A549 (cell line): ENCODE measurements at regions not wholly inside any gene's neighbourhood (a gene's known extent, or its start where the extent isn't known, plus 50 kb on each side); places are given as distances from the start of the nearest gene placed in this dataset.

Experiments
- ATAC-seq, 2 experiments: fragments of 200-7000 bp in 1 of 2; fragments of >200 bp in 1 of 2; cut with Nextera tagmentation in 1 of 2; cut with Tn5 transposase in 1 of 2; 3 replicates each; pipeline versions ENCODE4 v1.8.0 to v1.9.1; 2018 to 2020; ENCODE audit warnings: mild to moderate bottlenecking in 1 of 2, moderate library complexity in 1 of 2
- CTCF ChIA-PET: fragments of 300-600 bp; sonication (Branson Sonifier 250); formaldehyde crosslinking; extraction: SDS; loops from one replicate; lab custom pipeline; 2021; ENCODE audit warnings: antibody characterized with exemption, inconsistent platforms; lab: Yijun Ruan, JAX
- POLR2A ChIA-PET: fragments of 350-600 bp; formaldehyde crosslinking; extraction: SDS; loops from one replicate; lab custom pipeline; 2021; ENCODE audit warnings: antibody characterized with exemption, inconsistent platforms; lab: Yijun Ruan, JAX
- DNase-seq, 2 experiments: peaks; one replicate each; pipeline versions ENCODE4 v3.0.0 to v3.0.0-alpha.2; 2011 to 2016; ENCODE audit warnings: low read depth in 1 of 2, low spot score in 1 of 2
- FAIRE-seq: peaks from 2 replicates; lab custom pipeline; 2011; peaks lifted over from hg19 to GRCh38; lab: Jason Lieb, UNC
- H3K27ac ChIP-seq, 2 experiments: fragments of >200 bp; sonication (Bioruptor Twin); formaldehyde crosslinking; 3 replicates each; pipeline ENCODE4 v1.5.1; 2016 to 2017
- H3K4me1 ChIP-seq: fragments of >200 bp; sonication (Bioruptor Twin); formaldehyde crosslinking; 3 replicates; pipeline ENCODE4 v1.6.1; 2016
- H3K4me2 ChIP-seq: fragments of >200 bp; sonication (Bioruptor Twin); formaldehyde crosslinking; 3 replicates; pipeline ENCODE4 v1.6.1; 2016
- H3K4me3 ChIP-seq: fragments of >200 bp; sonication (Bioruptor Twin); formaldehyde crosslinking; 3 replicates; pipeline ENCODE4 v1.5.1; 2016
- H3K9me3 ChIP-seq: fragments of >200 bp; sonication (Bioruptor Twin); formaldehyde crosslinking; 3 replicates; pipeline ENCODE4 v1.6.1; 2016
- BHLHE40 ChIP-seq: IDR thresholded peaks from 2 replicates; pipeline ENCODE4 v1.6.1; 2012; ENCODE audit warnings: low read depth, low read length, inconsistent platforms
- CEBPB ChIP-seq, 2 experiments: fragments of >200 bp in 1 of 2; sonication (Bioruptor Twin) in 1 of 2; formaldehyde crosslinking in 1 of 2; IDR thresholded peaks; 2 replicates each; pipeline ENCODE4 v1.6.1; 2012 to 2016
- EHMT2 ChIP-seq: fragments of 200-600 bp; sonication (generic); IDR thresholded peaks from 2 replicates; pipeline ENCODE4 v1.6.1; 2016; ENCODE audit warnings: antibody characterized with exemption, low read depth, mild to moderate bottlenecking, moderate library complexity
- EP300 ChIP-seq, 2 experiments: fragments of >200 bp; sonication (Bioruptor Twin); formaldehyde crosslinking; IDR thresholded peaks; 2 replicates in 1 of 2; 3 replicates in 1 of 2; pipeline ENCODE4 v1.6.1; 2016 to 2017
- FOSL2 ChIP-seq, 2 experiments: fragments of 450-650 bp in 1 of 2; fragments of >200 bp in 1 of 2; sonication (Bioruptor Twin) in 1 of 2; formaldehyde crosslinking; IDR thresholded peaks; 2 replicates each; pipeline versions ENCODE4 v1.5.0 to v1.6.1; 2016 to 2020; ENCODE audit warnings: mild to moderate bottlenecking in 1 of 2, moderate library complexity in 1 of 2
- HEYL ChIP-seq: fragments of 250-450 bp; sonication (Bioruptor Pico); IDR thresholded peaks from 2 replicates; pipeline ENCODE4 v1.8.0; 2021; ENCODE audit warnings: mild to moderate bottlenecking, moderate library complexity
- HOXA7 ChIP-seq: fragments of 250-450 bp; sonication (Bioruptor Pico); IDR thresholded peaks from 2 replicates; pipeline ENCODE4 v1.5.0; 2020; ENCODE audit warnings: mild to moderate bottlenecking, moderate library complexity
- HOXB13 ChIP-seq: fragments of 250-450 bp; sonication (Bioruptor Pico); IDR thresholded peaks from 2 replicates; pipeline ENCODE4 v1.5.0; 2020; ENCODE audit warnings: low read depth, mild to moderate bottlenecking, moderate library complexity
- JUN ChIP-seq, 2 experiments: fragments of >200 bp; sonication (Bioruptor Twin); formaldehyde crosslinking; IDR thresholded peaks; 2 replicates in 1 of 2; 3 replicates in 1 of 2; pipeline ENCODE4 v1.6.1; 2016 to 2017
- JUNB ChIP-seq: fragments of >200 bp; sonication (Bioruptor Twin); formaldehyde crosslinking; IDR thresholded peaks from 2 replicates; pipeline ENCODE4 v1.6.1; 2016
- MAFK ChIP-seq: fragments of 450-650 bp; IDR thresholded peaks from 2 replicates; pipeline ENCODE4 v1.6.1; 2014; ENCODE audit not compliant: partially characterized antibody
- NPAS2 ChIP-seq: fragments of 250-450 bp; sonication (Bioruptor Pico); IDR thresholded peaks from 2 replicates; pipeline ENCODE4 v1.8.0; 2022; ENCODE audit warnings: mild to moderate bottlenecking, moderate library complexity, borderline replicate concordance
- NR3C1 ChIP-seq: fragments of >200 bp; sonication (Bioruptor Twin); formaldehyde crosslinking; IDR thresholded peaks from 3 replicates; pipeline ENCODE4 v1.6.1; 2017
- POLR2A ChIP-seq: IDR thresholded peaks from 2 replicates; pipeline ENCODE4 v1.6.1; 2012; ENCODE audit warnings: mild to moderate bottlenecking, low read length
- POLR2AphosphoS2 ChIP-seq: conservative IDR thresholded peaks from 2 replicates; pipeline ENCODE4 v1.6.1; 2012; ENCODE audit warnings: low read length, improper control_type of control experiment, inconsistent platforms
- RAD21 ChIP-seq, 2 experiments: fragments of >200 bp in 1 of 2; sonication (Bioruptor Twin) in 1 of 2; formaldehyde crosslinking in 1 of 2; IDR thresholded peaks in 1 of 2; conservative IDR thresholded peaks in 1 of 2; 2 replicates in 1 of 2; 3 replicates in 1 of 2; pipeline ENCODE4 v1.6.1; 2012 to 2018; ENCODE audit warnings: inconsistent platforms in 1 of 2
- RFX5 ChIP-seq: fragments of 450-650 bp; IDR thresholded peaks from 2 replicates; pipeline ENCODE4 v1.7.1; 2014; ENCODE audit warnings: antibody characterized with exemption, mild to moderate bottlenecking, moderate library complexity
- ZSCAN20 ChIP-seq: fragments of 250-450 bp; sonication (Bioruptor Pico); IDR thresholded peaks from 2 replicates; pipeline ENCODE4 v1.8.0; 2022; ENCODE audit warnings: mild to moderate bottlenecking, moderate library complexity
- WGBS: methylation state at CpG from one replicate; pipeline ENCODE4 v1.1.6; 2017; ENCODE audit errors: missing lambda C conversion rate; 5-methylcytosine and 5-hydroxymethylcytosine counted together
- TF ChIP-seq, protein P1 (sequence below): fragments of 200-600 bp; sonication (generic); IDR thresholded peaks from 2 replicates; pipeline ENCODE4 v1.6.1; 2016; ENCODE audit warnings: antibody characterized with exemption, mild to moderate bottlenecking, moderate library complexity
- TF ChIP-seq, protein P2 (sequence below): fragments of 450-650 bp; IDR thresholded peaks from 2 replicates; pipeline ENCODE4 v1.6.1; 2014; ENCODE audit warnings: antibody characterized with exemption

DNA sequence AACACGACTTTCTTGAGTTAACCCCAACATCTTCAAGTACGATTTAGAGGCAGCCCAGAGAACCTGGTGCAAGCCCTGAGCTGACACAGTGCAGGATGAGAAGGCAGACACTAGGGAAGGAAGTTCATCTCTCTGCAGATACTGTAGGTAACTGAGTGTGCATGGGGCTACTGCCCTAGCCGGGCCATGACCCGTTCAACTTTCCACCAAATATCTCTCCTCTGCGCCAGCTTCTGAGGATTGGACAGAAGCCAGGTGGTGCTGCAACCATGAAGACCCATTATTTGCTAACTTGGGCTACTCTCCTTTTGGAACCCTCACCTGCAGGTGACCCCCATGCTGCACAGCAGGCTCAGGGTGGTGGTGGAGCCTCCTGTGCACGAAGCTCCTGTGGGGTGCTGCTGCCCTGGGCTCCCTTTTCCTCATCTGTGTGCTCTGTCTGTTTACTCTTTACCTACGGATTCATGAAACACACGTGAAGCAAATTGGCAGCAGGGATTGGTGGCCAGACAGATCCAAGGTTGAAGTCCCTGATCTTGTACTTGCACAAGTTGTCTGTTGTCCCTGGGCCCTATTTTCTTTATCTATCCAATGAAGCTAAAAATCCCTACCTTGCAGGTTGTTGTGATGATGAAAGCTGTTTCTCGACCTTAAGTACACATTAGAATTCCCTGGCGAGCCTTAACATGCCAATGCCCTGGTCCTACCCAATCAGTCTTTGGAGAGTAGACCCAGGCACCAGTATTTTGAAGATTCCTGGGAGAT, 227.8 kb downstream of the LACC1 start:
- Histone ChIP-seq H3K9me3 (peaks cover 4% of the 10 kb centered on the region; the same call in 1 of the 3 replicates), H3K27ac (peak overlapping the region; percentile 67 to 75), H3K4me1 (peaks cover 51% of the 10 kb centered on the region), H3K4me3 (no peak overlapping the region), H3K4me2 (peak overlapping the region; percentile 37)
- no peak for DNase-seq
- FAIRE-seq = no peak
- CTCF ChIA-PET = no interaction called here
- POLR2A ChIA-PET = no interaction called here
- 64% methylated on average over 9 of the region's 10 CpGs for WGBS
- ATAC-seq = peak in 1 of 2 experiments; percentile 35; a peak in 2 of 6 replicates
- TF ChIP-seq EHMT2 = no peak
- TF ChIP-seq MAFK = no peak
- no peak for TF ChIP-seq RFX5
- no peak for TF ChIP-seq NR3C1
- no peak for TF ChIP-seq HOXB13 (CRISPR knock-in tag)

DNA sequence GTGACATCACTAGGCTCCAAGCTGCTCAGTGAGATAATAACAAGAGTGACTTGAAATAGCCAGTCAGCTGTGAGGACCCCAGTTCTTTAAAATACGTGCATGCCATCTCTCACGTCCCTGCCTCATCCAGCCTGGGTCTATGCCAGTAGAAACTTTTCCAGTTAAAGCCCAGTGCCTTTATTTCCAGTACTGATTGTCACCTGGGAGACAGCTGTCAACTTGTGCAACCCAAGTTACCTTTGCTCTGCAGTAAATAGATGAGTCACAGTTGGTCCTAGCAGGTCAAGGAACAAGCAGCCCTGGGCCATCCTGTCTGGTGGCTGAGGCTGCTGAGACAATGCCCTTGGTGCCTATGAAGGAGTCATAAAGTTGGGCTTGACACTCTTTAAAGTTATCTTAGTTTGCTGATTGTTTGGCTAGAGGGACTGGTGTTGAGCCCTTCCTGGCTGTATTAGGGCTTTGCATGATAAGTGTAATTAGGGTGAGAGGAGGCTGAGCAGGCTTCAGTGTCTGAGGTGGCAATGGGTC, 228.7 kb downstream of the LACC1 start:
- TF ChIP-seq, protein P1, sequence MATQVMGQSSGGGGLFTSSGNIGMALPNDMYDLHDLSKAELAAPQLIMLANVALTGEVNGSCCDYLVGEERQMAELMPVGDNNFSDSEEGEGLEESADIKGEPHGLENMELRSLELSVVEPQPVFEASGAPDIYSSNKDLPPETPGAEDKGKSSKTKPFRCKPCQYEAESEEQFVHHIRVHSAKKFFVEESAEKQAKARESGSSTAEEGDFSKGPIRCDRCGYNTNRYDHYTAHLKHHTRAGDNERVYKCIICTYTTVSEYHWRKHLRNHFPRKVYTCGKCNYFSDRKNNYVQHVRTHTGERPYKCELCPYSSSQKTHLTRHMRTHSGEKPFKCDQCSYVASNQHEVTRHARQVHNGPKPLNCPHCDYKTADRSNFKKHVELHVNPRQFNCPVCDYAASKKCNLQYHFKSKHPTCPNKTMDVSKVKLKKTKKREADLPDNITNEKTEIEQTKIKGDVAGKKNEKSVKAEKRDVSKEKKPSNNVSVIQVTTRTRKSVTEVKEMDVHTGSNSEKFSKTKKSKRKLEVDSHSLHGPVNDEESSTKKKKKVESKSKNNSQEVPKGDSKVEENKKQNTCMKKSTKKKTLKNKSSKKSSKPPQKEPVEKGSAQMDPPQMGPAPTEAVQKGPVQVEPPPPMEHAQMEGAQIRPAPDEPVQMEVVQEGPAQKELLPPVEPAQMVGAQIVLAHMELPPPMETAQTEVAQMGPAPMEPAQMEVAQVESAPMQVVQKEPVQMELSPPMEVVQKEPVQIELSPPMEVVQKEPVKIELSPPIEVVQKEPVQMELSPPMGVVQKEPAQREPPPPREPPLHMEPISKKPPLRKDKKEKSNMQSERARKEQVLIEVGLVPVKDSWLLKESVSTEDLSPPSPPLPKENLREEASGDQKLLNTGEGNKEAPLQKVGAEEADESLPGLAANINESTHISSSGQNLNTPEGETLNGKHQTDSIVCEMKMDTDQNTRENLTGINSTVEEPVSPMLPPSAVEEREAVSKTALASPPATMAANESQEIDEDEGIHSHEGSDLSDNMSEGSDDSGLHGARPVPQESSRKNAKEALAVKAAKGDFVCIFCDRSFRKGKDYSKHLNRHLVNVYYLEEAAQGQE = no peak
- peak in 1 of 2 experiments; percentile 40; a peak in 1 of 5 replicates for TF ChIP-seq JUN (IDR thresholded peaks at IDR 0.05)
- TF ChIP-seq POLR2AphosphoS2 = no peak
- peak; percentile 14 to 79; a peak in 2 of 4 replicates for TF ChIP-seq CEBPB (IDR thresholded peaks at IDR 0.05)
- peak; percentile 14 for TF ChIP-seq MAFK
- 0 out of 5 replicates have a peak, but pooled peaks of 1 of the 2 experiments have one; percentile 22 for TF ChIP-seq EP300 (IDR thresholded peaks at IDR 0.05)
- no peak for TF ChIP-seq NPAS2 (CRISPR knock-in tag)
- TF ChIP-seq RAD21 (conservative IDR thresholded peaks at IDR 0.05 in 1 of 2, IDR thresholded peaks at IDR 0.05 in 1 of 2) = 0 out of 5 replicates have a peak, but pooled peaks of 1 of the 2 experiments have one; percentile 25
- TF ChIP-seq ZSCAN20 (CRISPR knock-in tag) = no peak
- TF ChIP-seq POLR2A = no peak
- TF ChIP-seq JUNB = 0 out of 2 replicates have a peak, but pooled peaks have one; percentile 38
- no peak for TF ChIP-seq HEYL
- 0 out of 2 replicates have a peak, but pooled peaks have one; percentile 27 for TF ChIP-seq FOSL2 (IDR thresholded peaks at IDR 0.05)
- peak; percentile 78 for TF ChIP-seq FOSL2 (CRISPR knock-in tag; IDR thresholded peaks at IDR 0.05)
- DNase-seq (peak; percentile 21 to 74), FAIRE-seq (no peak), ATAC-seq (peak; percentile 81 to 91)
- peak overlapping the region; percentile 37 for H3K4me2 ChIP-seq
- no peak overlapping the region for H3K4me3 ChIP-seq
- 5% methylated on average over 2 of the region's 2 CpGs for WGBS
- ChIA-PET CTCF (interaction anchor here (1.1 kb wide), 1 partner anchor 203 kb away, joined by 3 read pairs; no protein-coding TSS in a partner anchor), POLR2A (no interaction called here)
- peaks cover 51% of the 10 kb centered on the region for H3K4me1 ChIP-seq
- no peaks in the 10 kb centered on the region for H3K9me3 ChIP-seq
- H3K27ac ChIP-seq = peak overlapping the region; percentile 67 to 75

DNA sequence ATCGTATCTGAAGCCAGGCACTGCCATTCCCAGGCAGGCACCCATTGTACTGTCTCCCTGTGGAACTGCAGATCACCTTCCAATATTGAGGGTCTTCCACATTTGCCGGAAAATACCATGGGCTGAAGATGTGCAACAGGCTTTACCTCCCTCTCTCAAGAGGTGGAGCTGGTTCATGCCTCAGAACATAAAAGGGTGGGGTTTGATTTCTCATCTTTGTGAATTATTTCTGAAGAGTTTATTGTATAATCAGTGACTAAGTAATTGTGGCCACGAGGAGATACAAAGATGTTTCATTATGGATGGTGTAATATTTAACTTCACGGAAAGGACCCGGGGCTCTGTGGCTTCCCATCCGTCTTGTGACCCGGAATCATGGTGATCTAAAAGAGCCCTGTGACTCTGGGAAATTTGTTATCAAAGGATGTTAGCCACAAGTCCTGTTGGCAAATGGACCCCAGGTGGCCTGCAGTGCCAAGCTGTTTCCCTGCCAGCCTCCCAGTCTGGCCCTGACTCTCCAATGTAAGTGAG, 230.5 kb downstream of the LACC1 start:
- H3K4me1 ChIP-seq = peaks cover 51% of the 10 kb centered on the region
- TF ChIP-seq BHLHE40 = no peak
- no peak for TF ChIP-seq HOXA7
- TF ChIP-seq, protein P2, sequence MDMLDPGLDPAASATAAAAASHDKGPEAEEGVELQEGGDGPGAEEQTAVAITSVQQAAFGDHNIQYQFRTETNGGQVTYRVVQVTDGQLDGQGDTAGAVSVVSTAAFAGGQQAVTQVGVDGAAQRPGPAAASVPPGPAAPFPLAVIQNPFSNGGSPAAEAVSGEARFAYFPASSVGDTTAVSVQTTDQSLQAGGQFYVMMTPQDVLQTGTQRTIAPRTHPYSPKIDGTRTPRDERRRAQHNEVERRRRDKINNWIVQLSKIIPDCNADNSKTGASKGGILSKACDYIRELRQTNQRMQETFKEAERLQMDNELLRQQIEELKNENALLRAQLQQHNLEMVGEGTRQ = no peak
- peak in 1 of 2 experiments; percentile 26; a peak in 2 of 5 replicates for TF ChIP-seq EP300 (IDR thresholded peaks at IDR 0.05)
- 0 out of 5 replicates have a peak, but pooled peaks have one; percentile 9 to 15 for TF ChIP-seq RAD21 (conservative IDR thresholded peaks at IDR 0.05 in 1 of 2, IDR thresholded peaks at IDR 0.05 in 1 of 2)
- ChIA-PET CTCF (interaction anchor here (1.4 to 1.7 kb wide), 2 partner anchors 12 to 88 kb away, joined by 3 read pairs; no protein-coding TSS in a partner anchor), POLR2A (no interaction called here)
- H3K9me3 ChIP-seq = no peaks in the 10 kb centered on the region
- no peak for FAIRE-seq
- H3K4me2 ChIP-seq = peak overlapping the region; percentile 42; the same call in 1 of the 3 replicates
- H3K4me3 ChIP-seq = no peak overlapping the region
- H3K27ac ChIP-seq = peak overlapping the region; percentile 67 to 75
- ATAC-seq = peak in 1 of 2 experiments; percentile 30; a peak in 1 of 6 replicates
- DNase-seq = peak; percentile 6 to 53
- WGBS = 36% methylated on average over 7 of the region's 7 CpGs
